Thoracic aorta (tissue), 2 donors: ENCODE measurements at regions not wholly inside any gene's neighbourhood (a gene's known extent, or its start where the extent isn't known, plus 50 kb on each side); places are given as distances from the start of the nearest gene placed in this dataset.

Experiments used
- ATAC-seq: fragments of 150-250 bp; one replicate; pipeline ENCODE4 v1.8.0; 2017; ENCODE audit warnings: low read depth; ENCODE audit not compliant: insufficient number of reproducible peaks, low FRiP score
- DNase-seq: peaks from one replicate; pipeline ENCODE4 v3.0.0-alpha.2; 2020; ENCODE audit warnings: low spot score
- H3K27ac ChIP-seq, 2 donors: fragments of 200-600 bp; sonication (generic); 1 replicate in 1 of 2; 2 replicates in 1 of 2; pipeline ENCODE4 v1.5.1; 2016; ENCODE audit warnings: mild to moderate bottlenecking in 2 of 2, moderate library complexity in 2 of 2
- H3K27me3 ChIP-seq: fragments of 200-600 bp; sonication (generic); replicated peaks from 2 replicates; pipeline ENCODE4 v1.6.0; 2016; ENCODE audit warnings: mild to moderate bottlenecking; ENCODE audit not compliant: insufficient read depth
- H3K36me3 ChIP-seq: fragments of 200-600 bp; sonication (generic); one replicate; pipeline ENCODE4 v1.5.1; 2016
- H3K4me1 ChIP-seq, 2 donors: fragments of 200-600 bp; sonication (generic); 1 replicate in 1 of 2; 2 replicates in 1 of 2; pipeline versions ENCODE4 v1.5.1 to v1.6.0; 2016; ENCODE audit warnings: low read depth in 2 of 2, mild to moderate bottlenecking in 1 of 2; ENCODE audit not compliant: control insufficient read depth in 1 of 2
- H3K4me3 ChIP-seq: fragments of 200-600 bp; sonication (generic); 2 replicates; pipeline ENCODE4 v1.5.1; 2016; ENCODE audit warnings: mild to moderate bottlenecking
- H3K9me3 ChIP-seq: fragments of 200-600 bp; sonication (generic); 2 replicates; pipeline ENCODE4 v1.5.1; 2016
- CTCF ChIP-seq: fragments of 200-600 bp; sonication (generic); IDR thresholded peaks from one replicate; pipeline ENCODE4 v1.5.1; 2019; ENCODE audit warnings: antibody characterized with exemption

- no peak for TF ChIP-seq CTCF
- DNase-seq, result no peak
- H3K27me3 ChIP-seq, result no peaks in the 10 kb centered on the region
- no peaks in the 10 kb centered on the region for H3K36me3 ChIP-seq
- no peak overlapping the region for H3K27ac ChIP-seq
- H3K4me3 ChIP-seq, result no peak overlapping the region
- H3K9me3 ChIP-seq, result no peaks in the 10 kb centered on the region
- ATAC-seq, result no peak
- H3K4me1 ChIP-seq, result peaks cover 12 to 17% of the 10 kb centered on the region in 2 donors
Observed at GRCh38 chr1:54477153-54477561, 70.9 kb upstream of the ACOT11 start.

DNA sequence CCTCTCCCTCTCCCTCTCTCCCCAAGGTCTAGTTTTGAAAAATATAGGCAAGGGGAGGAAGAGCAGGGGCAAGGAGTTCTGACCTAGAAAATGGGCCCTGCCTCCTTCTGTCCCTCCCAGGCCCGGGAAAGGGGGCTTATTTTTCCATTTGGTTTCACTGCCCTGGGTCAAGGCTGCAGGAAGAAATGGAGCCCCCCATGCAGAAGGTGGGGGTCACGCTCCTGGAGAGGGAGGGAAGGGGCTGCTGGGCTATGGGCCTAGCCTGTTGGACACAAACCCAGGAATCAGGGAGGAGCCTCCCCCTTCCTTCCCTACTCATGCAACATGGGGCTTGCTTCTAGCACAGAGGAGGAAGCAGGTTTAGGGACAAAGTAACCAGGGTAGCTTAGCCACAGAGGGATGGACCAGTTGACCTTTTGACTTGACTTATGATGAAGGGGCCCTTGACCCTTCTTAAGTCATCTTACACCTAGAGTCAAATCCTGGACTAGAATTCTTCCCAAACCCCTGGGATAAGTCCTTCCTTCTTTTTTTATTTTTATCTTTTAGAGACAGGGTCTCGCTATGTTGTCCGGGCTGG, 70.4 kb upstream of the SSBP3 start:
- H3K27ac ChIP-seq, result no peak overlapping the region
- H3K27me3 ChIP-seq, result no peaks in the 10 kb centered on the region
- no peak for DNase-seq
- H3K4me3 ChIP-seq, result no peak overlapping the region
- TF ChIP-seq CTCF, result no peak
- H3K4me1 ChIP-seq, result peaks cover 12 to 17% of the 10 kb centered on the region in 2 donors
- no peaks in the 10 kb centered on the region for H3K36me3 ChIP-seq
- no peak for ATAC-seq
- H3K9me3 ChIP-seq, result no peaks in the 10 kb centered on the region

DNA sequence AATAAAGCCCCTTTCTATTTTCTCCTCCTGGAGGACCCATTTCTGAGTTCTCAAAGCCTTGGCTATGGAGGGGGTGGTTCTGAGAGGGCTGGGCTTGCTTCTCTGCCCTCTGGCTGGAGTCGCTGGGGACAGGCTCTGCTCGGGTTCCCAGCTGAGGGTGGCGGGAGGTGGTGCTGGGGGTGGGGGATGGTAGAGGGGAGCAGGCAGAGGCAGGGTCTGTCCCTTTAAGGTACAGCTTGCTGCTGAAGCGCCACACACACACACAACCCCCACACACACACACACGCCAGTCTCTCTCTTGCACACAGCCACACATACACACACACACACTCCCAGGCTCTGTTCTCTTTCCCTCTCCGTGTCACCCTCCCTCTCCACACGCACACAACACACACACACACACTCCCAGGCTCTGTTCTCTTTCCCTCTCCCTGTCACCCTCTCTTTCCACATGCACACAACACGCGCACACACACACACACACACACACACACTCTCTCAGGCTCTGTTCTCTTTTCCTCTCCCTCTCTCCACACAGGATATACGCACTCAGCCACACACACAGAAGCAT, 69.8 kb upstream of the SSBP3 start:
- peaks cover 12 to 17% of the 10 kb centered on the region in 2 donors for H3K4me1 ChIP-seq
- peak overlapping the region; percentile 68 for H3K4me3 ChIP-seq
- H3K9me3 ChIP-seq, result no peaks in the 10 kb centered on the region
- DNase-seq, result no peak
- H3K27me3 ChIP-seq, result no peaks in the 10 kb centered on the region
- no peak overlapping the region for H3K27ac ChIP-seq
- H3K36me3 ChIP-seq, result no peaks in the 10 kb centered on the region
- ATAC-seq, result no peak
- TF ChIP-seq CTCF, result no peak

DNA sequence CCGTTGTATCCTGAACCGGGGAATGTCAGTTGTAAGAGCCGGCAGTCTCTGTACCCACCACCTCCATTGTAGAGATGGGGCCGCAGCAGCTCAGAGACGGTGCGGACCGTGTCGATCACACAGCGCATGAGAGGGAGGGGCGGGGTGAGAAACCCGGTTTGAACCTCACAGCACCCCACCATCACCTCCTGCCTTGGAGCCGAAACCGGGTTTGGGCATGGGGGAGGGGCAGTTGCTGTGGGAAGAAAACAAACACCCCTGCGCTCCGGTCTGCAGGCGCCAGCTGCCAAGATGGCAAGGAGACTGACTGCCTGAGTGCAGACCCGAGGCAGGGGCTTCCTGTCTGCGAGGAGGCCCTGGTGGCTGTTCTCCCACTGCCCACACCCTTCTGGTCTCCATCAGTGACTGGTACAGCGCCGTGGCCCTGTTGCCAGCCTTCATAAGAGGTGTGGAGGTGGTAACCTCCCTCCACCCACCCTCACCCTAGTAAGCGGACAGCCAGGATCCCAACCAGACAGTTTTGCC, 69.2 kb upstream of the SSBP3 start:
- Histone ChIP-seq H3K4me3 (peak overlapping the region; percentile 68), H3K27me3 (no peaks in the 10 kb centered on the region), H3K4me1 (peaks cover 12 to 17% of the 10 kb centered on the region in 2 donors), H3K27ac (no peak overlapping the region), H3K36me3 (no peaks in the 10 kb centered on the region), H3K9me3 (no peaks in the 10 kb centered on the region)
- ATAC-seq (no peak), DNase-seq (no peak)
- TF ChIP-seq CTCF, result no peak

GRCh38 chr1:54474310-54475251, 68.4 kb upstream of the SSBP3 start:
- DNase-seq (no peak), ATAC-seq (no peak)
- no peaks in the 10 kb centered on the region for H3K36me3 ChIP-seq
- no peak for TF ChIP-seq CTCF
- peaks cover 12 to 17% of the 10 kb centered on the region in 2 donors for H3K4me1 ChIP-seq
- no peaks in the 10 kb centered on the region for H3K27me3 ChIP-seq
- no peaks in the 10 kb centered on the region for H3K9me3 ChIP-seq
- peak overlapping the region; percentile 68 for H3K4me3 ChIP-seq
- H3K27ac ChIP-seq, result no peak overlapping the region
